SW 1271 (cell line): ENCODE measurements at regions not wholly inside any gene's neighbourhood (a gene's known extent, or its start where the extent isn't known, plus 50 kb on each side); places are given as distances from the start of the nearest gene placed in this dataset.

Source experiments
- DNase-seq, 2 experiments: peaks; one replicate each; lab custom pipeline; 2025; lab: John Stamatoyannopoulos, UW

DNA sequence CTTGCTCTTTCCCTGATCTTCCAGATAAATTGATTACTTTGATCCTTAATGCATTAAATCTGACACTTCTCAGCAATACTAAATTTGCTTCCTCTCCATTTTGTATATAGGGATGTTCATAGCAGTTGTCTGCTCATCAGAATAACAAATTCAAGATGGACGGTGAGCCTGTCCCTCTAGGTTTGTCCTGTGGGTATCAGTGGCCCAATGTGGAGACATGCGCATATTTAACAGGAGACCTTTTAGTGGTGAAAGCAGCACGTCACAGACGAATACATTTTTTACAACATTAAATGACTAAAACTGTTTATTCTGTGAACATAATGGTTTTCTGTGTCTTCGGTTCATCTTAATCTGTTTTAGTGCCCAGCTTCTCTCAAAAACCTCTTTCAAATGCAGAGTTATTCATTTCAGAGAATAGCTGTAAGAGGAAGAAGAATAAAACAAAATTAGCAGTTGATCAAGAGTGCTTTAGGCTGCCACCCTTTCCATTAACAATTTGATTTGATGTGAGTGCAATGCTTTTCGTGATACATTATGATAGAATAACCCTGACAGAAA lies 1970.4 kb upstream of the WWC1 start:
- no peak for DNase-seq

DNA sequence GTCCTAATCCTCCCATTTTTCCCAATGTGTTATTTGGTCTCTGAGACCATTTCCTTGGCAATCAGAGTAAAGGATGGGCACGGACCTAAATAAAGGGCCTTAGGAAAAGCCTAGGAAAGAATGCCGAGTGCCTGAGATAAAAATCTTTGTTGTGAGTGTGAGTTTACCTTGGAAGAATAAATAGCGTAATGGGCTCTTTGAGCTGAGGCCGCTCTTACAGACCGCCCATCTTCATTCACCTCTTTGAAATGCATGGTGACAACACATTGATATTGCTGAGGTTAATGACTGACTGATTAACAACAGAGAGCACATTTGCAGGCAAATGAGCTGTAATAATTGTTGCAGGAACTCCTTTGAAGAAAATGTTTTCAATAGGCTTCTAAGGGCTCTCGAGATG lies 1967.1 kb upstream of the WWC1 start:
- DNase-seq: no peak

DNA sequence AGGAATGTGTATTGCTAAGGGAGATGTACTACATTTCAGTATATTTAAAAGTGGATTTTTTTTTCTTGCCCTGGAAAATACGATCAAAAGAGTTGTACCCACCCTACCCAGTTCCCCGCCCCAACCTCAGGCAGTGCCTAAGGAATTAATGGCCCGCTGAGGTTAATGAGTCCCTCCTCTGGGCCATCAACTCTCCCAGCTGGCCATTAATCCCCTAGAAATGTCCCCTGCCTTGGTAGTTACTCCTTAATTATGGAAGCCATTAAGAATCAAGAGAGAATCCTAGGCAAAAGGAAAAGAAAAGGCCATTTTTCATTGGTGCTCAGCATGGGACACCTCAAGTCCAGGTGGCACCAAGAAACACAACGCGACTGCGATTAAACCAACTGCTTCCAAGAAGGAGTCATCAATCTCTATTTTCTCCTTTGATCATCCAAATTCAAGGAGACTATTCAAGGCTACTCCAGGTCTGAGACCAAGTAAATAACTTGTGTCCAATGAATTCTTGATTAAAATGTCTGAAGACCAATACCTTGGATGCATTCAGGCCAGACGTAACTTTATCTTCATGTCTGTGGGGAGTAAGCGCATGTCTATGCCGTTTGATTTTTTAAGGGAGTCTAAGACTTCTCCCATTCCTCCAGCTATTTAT lies 1962.2 kb upstream of the WWC1 start:
- DNase-seq: no peak

DNA sequence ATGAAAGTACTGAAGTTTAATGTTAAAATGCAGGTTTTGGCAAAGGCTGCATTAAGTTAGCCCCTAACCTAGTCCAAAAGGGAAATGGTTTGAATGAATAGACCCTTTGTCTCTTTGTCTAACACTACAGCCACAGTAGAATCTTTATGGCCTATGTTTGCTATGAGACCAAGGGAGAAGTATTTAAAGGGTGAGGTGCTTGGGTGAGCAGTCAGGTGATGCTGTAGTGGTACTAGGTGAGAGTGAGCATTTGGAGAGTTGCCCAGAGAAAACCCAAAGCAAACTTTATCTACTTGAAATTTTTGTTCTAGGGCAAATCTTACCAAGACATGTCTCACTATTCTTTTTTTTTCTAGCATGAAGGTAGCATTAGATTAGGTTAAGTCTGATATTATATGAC lies 1961.4 kb upstream of the WWC1 start:
- DNase-seq: no peak

DNA sequence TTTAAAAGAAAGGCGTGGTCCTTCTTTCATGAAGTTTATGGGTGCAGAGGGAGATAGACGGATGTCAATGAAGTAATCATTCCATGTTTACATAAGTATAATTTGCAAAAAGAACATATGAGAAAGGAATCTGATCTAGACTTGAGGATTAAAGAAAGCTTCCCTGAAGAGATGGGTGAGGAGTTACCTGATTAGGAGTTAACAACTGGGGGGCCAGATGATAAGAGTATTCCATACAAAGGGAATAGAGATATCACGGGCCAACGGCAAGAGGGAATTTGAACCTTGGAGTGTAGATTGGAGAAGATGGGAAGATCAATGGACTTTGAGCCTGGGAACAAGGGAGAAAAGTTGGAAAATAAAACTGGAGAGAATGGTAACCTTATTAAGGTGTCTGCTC lies 1959.9 kb upstream of the WWC1 start:
- DNase-seq: no peak

DNA sequence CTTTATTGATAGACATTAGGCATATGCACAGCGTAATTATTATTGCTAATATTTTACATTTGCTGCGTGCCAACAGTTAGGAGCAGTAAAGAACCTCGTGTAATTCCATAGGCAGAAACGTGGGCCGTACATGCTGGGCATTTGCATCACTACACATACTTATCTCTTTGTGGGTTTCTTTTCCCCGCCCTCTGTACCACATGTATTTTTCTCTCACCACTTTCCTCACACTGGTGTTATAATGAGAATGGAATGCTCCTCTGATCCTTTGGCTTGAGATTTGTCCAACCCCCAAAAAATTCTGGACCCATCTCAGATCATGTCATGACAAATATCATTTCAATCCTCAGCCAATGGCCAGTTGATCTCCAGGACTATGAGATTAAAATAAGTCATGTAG lies 1952.6 kb upstream of the WWC1 start:
- DNase-seq: no peak

DNA sequence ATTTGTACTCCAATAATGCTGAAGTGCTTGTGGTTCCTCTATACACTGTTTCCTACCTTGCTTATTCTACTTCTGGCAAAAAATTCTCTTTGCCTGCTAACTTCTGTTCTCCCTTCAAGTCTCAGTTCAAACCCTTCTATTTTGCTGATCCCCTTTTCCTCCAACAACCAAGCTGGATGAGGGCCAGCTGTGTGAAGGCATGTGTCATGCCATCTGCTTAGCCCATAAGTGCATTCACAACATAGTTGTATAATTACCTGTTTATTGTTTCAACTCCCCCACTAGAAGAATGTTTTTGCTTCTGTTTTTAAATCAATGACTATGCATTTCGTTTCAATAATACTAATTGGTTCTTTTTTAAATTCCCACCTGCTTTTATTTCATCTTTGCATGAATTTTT lies 1951.4 kb upstream of the WWC1 start:
- DNase-seq: peak in 1 of 2 experiments; percentile 17

DNA sequence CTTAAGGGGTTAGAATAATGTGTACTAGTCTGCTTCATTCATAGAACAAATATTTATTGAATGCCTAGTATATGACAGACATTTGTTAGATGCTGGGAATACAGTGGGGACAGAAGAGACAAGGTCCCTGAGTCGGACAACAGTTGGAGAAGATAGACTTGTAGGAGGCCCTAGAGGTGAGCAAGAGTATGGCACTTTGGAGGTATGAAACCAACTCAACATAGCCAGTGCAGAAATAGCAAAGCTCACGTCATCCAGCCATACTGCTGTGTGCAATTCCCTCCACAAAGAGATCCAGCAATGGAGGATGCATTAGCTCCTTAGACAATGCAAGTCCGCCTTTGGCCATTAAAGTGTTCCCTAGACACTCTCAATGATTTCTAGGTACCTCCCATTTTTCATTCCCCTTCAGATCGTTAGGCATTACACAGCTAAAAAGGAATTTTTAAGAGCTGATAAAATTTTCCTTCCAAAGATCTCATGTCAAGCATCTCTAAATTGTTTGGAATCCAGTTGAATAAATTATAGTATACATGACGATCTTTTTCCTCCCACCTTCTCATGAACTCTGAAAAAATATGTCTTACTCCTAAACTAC lies 1949.6 kb upstream of the WWC1 start:
- DNase-seq: peak in 1 of 2 experiments; percentile 24

DNA sequence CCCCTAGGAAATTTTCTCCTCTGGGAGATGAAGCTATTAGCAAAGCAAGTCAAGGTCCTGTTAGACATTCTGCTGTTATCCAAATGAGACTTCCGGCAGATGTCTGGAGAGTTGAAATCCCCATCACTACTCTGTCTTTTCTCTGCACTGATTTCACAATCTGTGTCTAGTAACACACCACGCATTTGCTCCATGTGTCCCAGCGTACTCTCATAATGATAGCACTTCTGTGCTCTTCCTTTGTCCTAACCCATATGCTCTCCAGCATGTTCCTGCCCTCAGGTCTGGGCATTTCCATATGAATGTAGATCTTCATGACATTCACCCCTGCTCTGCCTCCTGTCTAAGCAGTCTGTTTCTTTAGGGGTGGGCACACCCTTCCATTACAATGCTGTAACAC lies 1949.0 kb upstream of the WWC1 start:
- no peak for DNase-seq

DNA sequence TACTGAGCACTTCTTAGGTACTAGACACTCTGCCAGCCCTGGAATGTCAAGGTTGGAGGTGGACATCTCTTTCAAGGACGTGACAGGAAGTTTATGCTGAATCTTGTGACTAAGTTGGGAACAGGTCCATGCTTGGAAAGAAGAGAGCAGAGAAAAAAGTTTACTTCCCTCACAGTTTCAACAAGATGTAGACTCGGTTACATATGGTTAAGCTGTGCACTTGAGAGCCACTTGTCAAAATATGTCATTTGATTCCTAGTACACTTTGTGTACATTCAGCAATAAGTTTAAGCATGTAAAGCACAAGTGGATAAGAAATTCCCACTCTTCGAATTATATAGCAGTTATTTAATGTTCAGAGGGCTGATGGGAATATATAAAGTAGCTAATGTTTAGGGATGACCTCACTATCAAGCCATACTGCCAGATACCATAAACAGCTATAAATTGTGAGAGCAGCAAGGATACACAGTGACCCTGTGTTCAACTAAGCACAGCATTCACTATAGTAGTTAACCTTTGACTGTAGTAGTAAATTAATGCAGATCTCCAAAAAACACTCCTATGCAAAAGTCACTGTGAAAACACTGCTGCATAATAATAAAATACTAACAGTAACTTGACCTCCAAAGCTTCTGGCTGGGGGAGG lies 1944.6 kb upstream of the WWC1 start:
- no peak for DNase-seq

DNA sequence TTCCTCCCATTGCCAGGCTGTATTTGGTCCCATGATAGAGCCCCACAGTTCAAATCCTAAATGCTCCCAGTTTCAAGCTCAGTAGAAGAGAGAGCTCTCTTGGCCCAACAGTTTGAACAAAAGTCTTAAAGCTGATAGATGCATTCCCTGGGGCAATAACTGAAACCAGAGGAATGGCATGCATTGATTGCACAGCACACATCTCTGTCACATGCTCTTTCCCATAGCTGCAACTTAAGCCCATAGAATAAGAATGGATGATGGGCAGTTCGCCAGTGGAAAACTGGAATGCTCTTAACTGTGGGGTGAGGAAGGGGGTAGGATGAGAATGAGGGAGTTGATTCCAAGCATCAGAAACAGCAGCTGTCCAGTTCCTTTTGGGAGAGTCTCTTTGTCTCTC lies 1942.4 kb upstream of the WWC1 start:
- DNase-seq: no peak

DNA sequence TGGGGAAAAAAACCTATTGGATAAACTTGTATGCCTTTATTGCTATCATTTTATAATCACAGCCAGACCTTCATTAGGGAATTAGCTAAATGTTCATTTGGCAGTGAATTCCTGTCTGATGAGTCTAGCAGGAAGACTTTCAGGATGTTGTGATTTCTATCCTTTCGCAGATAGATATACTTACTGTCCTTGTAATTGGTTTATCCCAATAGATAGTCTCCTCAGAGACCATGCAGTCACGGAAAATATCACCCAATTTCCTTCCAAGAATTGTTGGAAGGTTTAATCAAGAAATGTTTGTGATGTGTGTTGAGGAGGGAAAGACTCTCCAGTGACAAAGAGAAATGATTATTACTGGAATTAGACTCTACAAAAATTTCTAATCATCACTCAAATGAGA lies 1937.9 kb upstream of the WWC1 start:
- no peak for DNase-seq

DNA sequence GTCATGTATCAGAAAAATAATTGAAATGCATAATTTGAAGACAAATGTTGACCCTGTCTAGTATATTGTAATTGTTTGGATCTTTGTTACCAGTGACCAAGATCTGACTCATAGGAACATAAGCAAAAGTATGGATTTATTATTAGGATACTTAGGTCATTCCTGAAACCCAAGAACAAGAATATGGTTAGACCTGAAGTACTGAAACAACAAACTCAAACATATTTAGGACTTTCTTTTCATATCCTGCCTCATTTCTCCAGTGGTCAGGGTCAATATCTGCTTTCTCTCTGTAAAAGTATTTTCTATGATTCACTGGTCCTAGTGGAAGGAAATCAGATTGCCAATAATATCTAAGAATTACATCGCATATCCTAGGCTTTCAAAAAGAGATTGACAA lies 1937.1 kb upstream of the WWC1 start:
- no peak for DNase-seq

DNA sequence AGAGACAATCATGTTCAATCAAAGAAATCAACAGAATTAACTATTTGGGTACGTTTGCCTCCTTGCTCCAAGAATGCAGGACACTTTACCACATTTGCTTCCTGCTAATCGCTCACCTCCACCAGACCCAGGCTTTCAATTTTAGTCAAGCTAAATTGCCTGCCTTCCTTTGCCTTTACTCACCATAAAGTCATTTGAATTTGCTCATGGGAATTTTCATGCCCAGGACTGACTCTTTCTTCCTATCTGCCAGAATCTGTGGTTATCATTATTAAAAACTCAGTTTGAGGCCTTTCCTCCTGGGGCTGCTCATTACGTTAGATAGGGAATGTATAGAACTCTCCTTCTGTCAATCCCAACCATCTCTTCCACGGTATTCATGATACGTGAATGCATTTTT lies 1935.3 kb upstream of the WWC1 start:
- DNase-seq: no peak

DNA sequence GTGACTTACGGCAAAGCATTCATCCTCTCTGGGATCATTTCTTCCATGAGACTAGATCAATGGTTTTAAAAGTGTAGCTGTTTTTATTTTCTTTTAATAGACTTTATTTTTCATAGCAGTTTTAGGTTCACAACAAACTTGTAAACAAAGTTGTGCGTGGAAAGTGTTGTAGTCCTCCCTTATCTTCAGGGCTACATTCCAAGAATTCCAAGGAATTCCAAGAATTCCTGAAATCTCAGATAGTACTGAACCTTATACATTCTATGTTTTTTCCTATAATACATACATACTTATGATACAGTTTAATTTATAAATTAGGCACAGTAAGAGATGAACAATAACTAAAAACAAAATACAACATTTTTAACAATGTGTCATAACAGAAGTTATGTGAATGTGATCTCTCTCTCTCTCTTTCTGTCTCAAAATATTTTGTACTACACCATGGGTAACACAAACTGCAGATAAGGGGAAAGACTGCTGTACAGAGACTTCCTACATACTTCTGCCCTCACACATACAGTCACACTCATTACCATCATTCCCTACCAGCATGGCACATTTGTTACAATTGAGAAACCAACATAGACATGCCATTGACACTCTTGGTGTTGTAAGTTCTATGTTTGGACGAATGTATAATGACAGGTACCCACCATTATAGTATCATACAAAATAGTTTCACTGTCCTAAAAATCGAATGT lies 1933.2 kb upstream of the WWC1 start:
- peak in 1 of 2 experiments; percentile 61 for DNase-seq

DNA sequence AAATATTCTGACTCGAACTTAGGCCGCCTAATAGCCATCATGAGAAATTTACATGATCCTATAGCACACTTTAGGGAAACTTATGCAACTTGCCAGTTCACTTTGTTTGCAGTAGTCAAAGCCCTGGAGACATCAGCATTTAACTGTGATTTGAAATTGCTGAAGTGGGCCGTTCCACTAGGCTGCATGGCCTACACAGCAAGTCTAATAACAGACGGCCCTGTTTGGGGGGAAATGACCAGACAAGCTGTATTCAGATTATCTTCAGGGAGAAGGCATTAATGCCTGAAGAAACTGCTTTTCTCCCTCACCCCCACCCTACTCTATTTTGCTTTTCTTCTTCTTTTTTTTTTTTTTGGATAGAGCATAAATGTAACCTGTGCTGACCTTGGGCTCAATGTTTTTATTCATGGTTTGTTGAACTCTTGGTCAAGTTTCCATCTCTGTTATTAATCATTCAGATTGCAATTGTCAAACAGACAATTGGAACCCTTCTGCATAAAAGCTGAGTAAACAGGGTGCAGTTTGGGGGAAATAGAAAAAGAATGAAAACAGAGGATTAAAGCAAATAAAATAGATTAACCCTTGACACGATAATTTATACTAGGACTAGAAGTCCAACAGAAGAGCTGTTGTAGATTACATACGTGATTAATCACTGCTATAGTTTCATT lies 1928.2 kb upstream of the WWC1 start:
- DNase-seq: no peak

DNA sequence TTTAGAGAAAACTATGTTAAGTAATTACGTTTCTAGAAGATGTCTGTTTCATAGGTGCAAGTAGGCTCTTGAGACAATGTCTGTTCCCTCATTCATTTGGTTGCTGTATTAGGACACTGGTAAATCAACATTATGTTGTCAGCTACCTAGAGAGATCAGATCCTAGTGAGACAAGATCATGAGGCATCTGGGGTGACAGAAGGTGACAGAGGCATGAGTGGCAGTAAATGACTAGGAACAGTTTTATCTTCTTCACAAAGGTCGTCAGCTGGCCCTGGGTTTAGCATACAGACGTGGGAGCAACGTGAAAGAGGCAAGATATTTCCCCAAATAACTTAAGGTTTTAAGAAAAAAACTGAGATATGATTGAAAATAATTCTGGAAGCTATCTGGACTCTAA lies 1926.3 kb upstream of the WWC1 start:
- no peak for DNase-seq

DNA sequence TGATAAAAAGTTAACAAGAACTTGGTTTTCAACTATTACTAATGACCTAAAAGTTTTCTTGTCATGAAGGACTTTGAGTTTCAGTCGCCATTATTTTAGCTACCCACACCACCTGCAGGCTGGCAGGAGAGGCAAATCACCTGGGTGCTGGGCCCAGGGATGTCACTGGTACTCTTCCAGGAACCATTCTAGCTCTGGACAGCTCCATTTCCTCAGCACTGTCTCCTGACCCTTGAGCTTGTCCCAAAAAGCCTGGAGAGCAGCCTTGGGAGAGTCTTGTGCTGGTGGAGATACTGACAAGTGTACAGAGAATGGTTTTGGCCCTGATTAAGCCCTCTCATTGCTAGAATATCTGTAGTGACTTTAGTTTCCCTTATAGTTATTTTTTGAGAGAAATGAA lies 1924.1 kb upstream of the WWC1 start:
- no peak for DNase-seq

DNA sequence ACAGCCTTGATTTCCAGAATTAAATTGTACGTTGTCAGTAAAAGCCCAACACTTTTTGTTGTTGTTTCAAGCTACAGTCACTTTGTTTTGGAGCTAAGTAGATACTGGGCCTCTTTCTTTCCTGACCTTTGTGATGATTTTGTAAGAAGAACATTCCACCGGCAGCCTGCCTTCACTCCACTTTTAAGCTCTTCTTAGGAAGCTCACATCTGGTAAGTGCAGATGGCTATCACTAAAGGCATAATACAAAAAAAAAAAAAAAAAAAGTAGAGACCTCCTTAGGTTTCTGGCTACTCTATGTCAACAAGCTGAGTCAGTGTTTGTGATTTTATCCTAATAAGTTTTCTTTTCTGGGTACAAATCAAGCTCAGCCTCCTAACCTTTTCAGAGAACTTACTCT lies 1922.1 kb upstream of the WWC1 start:
- DNase-seq: no peak

DNA sequence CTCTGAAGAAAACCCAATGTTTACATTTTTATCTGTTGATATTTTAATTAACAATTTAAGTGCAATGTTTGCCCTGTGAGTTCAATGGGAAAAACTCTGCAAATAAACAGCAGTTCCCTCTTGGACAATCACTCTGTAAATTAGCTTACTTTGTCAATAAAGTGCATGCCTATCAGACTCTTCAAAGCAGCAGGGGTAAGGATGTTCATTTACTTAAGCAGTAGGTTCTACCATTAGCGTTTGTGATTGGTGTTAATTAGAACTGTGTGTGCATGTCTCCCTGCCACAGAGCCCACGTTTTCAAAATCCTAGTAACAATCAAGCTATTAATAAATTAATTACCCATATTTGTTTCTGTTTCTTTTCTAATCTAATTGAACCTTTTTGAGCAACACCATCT lies 1921.6 kb upstream of the WWC1 start:
- DNase-seq: no peak

DNA sequence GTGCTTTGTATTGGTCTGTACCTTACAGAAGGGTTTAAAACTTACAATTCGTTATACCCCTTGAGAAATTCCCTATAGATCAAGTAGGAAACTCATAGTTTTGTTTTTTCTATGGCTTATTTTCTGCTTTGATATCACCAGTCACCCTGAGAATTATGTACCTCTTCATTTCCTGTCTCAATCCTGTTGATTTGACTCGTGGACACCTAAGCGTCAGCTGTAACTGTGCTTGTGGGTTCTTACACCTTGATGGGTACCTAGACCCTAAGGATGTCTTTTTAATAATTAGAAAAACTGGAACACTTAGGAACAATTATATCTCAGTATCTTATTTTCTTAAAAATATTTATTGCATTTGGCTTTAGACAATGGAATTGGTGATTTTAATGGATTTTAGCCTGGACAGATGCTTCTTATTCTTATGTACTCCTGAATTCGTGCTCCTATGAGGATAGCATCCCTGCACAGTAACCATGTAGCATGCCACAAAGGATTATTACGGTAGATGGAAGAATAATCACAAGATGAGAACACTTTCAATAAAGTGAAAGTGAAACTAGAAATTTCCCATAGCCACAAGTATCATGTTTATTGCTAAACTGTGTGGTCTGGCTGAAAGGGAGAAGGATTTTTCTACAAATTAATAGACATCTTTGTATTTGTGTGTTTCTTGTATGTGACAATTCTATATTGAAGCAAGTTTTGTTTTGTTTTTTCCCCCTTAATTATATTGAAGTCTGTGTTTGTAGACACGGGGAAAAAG lies 1920.3 kb upstream of the WWC1 start:
- peak in 1 of 2 experiments; percentile 25 for DNase-seq
